ENCODE measurements at regions not wholly inside any gene's neighbourhood (a gene's known extent, or its start where the extent isn't known, plus 50 kb on each side); places are given as distances from the start of the nearest gene placed in this dataset.
A peak's percentile ranks its signal among the peaks of the same experiment; 100 is the strongest.
"Not testable (repeated sequence)": the region's sequence is repeated elsewhere in the genome, so short reads cannot be mapped to it uniquely, and the experiment has no call there.

- ATAC-seq: no peak
- DNase-seq (ENCODE audit: low spot score): no peak
These were observed 122.7 kb upstream of the FAR2 start for GRCh38 chr12:29026419-29026818.

GRCh38 chr12:29029484-29029883 lies 119.6 kb upstream of the FAR2 start:
- not testable (repeated sequence) for ATAC-seq; DNase-seq (ENCODE audit: low spot score)

- DNase-seq (ENCODE audit: low spot score): no peak
- ATAC-seq: no peak
These were observed 119.1 kb upstream of the FAR2 start for GRCh38 chr12:29030006-29030405.

- ATAC-seq (no peak), DNase-seq (ENCODE audit: low spot score) (no peak)
These were observed 116.6 kb upstream of the FAR2 start for GRCh38 chr12:29032446-29032845.

- DNase-seq (ENCODE audit: low spot score) (no peak), ATAC-seq (no peak)
These were observed 115.6 kb upstream of the FAR2 start for GRCh38 chr12:29033519-29033918.

GRCh38 chr12:29035112-29035511 lies 114.0 kb upstream of the FAR2 start:
- DNase-seq (ENCODE audit: low spot score) (no peak), ATAC-seq (no peak)

GRCh38 chr12:29039013-29039412 lies 110.1 kb upstream of the FAR2 start:
- DNase-seq (ENCODE audit: low spot score) (no peak), ATAC-seq (no peak)

- DNase-seq (ENCODE audit: low spot score) (no peak), ATAC-seq (no peak)
These were observed 107.5 kb upstream of the FAR2 start for GRCh38 chr12:29041621-29042020.

GRCh38 chr12:29043069-29043468 lies 106.0 kb upstream of the FAR2 start:
- ATAC-seq (no peak), DNase-seq (ENCODE audit: low spot score) (no peak)

DNA sequence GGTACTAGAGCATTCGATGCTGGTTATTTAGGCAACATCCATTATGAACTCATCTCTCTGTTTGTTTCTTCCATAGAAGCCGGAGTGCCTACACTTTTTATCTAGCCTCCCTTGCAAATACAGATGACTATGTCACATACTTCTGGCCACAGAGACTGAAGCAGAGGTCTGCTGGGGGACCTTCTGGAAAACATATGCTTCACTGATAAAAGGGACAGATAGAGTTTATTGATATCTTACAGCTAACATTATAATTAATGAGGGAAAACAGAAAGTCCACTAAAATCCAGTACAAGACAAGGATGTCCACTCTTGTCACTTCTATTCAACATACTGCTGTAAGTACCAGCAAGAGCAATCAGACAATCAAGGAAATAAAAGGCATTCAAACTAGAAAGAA lies 104.3 kb upstream of the FAR2 start:
- no peak for ATAC-seq
- DNase-seq (ENCODE audit: low spot score): no peak

DNA sequence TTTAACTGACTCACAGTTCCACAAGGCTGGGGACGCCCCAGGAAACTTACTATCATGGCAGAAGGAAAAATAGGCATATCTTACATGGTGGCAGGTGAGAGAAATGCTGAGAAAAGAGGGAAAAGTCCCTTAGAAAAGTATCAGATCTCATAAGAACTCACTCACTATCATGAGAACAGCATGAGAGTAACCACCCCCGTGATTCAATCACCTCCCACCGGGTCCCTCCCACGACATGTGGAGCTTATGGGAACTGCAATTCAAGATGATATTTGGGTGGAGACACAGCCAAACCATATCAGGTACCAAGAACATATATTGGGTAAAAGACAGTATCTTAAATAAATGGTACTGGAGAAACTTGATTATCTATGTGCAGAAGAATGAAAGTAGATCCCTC lies 100.3 kb upstream of the FAR2 start:
- DNase-seq (ENCODE audit: low spot score): no peak
- ATAC-seq: no peak

GRCh38 chr12:29050503-29050902 lies 98.6 kb upstream of the FAR2 start:
- ATAC-seq: no peak

DNA sequence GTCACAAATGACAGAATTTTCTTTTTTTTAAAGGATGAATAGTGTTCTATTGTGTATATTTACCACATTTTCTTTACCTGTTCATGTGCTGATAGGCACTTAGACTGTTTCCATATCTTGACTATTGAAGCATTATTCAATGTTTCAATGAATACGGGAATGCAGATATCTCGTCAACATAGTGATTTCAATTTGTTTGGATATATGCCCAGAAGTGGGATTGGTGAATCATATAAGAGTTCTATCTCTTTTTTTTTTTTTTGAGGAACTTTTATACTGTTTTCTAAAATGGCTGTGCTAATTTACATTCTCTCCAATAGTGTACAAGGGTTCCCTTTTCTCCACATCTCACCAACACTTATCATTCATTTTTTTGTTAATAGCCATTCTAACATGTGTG lies 97.9 kb upstream of the FAR2 start:
- no peak for ATAC-seq
- no peak for DNase-seq (ENCODE audit: low spot score)

More at GRCh38 chr12:29050503-29050902, 98.6 kb upstream of the FAR2 start:
- no peak for DNase-seq (ENCODE audit: low spot score)

DNA sequence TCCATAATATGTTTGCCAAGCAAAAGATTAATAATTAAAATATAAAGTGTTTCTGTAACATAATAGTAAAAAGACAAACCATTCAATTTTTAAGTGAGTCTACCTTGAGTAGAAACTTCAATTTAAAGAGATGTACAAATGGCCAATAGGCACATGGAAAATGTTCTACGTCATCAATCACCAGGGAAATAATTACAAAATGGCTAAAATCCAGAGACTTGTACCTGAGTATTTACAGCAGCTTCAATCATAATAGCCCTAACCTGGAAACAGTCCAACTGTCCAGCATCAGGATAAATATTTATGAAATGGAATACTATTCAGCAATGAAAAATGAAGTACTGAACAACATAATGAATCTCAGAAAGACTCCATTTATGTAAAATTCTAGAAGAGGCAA lies 95.5 kb upstream of the FAR2 start:
- no peak for DNase-seq (ENCODE audit: low spot score)

DNA sequence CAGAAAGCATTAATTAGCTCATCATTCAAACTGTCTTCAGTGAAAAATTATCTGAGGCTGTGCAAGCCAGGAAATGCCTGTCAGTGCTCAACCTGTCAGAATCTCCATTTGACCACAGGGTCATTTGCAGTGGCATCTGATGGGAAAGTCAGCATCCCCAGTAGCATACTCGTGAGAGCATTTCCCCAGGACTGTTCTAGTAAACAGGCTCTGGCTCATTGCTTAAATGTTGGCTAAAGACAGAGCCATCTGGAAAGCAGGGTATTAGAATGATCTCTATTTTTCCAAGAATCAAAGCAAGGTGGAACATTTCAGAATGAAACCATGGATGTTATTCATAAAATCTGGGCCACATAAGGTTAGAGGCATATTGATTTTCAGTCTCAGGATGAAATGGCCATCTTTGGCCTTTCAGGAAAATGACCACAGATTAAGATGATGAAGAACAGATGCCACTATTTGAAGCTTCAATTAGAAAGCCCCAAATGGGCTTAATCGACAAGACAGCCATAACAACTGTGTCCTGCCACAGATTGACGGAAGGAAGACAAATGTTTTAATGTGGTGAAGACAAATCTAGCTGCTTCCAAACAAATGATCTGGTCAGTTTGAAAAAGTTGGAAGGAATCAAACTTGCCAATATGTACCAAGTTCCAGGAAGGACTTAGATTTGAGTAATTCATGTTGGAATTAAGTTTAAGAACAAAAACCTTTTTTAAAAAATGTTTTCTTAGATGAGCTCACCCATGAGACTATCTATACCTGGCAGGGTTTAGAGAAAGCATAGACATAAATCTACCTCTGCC lies 94.0 kb upstream of the FAR2 start:
- DNase-seq (ENCODE audit: low spot score) (no peak), ATAC-seq (no peak)

More for the DNA sequence above, 95.5 kb upstream of the FAR2 start:
- ATAC-seq: no peak

DNA sequence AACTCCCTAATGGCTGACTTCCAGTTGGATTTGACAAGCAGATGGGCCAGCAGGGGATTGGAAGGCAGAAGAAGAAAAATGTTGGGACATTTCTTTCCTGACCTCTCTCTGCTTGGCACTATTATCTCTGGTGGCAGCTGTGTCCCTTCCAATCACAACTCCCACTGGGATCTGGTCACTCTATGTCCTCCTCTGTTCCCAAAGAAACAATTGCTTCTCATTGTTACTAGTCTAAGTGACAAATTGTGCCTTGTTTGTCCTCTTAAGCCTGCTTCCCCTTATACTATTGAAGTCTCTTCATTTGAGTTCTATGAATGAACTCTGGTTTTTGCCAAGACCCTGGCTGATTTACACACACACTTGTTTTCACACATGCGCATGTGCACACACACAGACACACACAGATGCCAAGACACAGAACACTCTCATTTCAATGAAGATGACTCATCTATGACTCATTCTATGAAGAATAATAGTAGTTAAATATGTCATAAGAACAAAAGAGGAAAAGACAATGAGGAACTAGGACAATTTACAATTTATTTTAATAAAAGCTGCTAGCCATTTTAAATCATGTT lies 83.0 kb upstream of the FAR2 start:
- no peak for ATAC-seq
- no peak for DNase-seq (ENCODE audit: low spot score)

DNA sequence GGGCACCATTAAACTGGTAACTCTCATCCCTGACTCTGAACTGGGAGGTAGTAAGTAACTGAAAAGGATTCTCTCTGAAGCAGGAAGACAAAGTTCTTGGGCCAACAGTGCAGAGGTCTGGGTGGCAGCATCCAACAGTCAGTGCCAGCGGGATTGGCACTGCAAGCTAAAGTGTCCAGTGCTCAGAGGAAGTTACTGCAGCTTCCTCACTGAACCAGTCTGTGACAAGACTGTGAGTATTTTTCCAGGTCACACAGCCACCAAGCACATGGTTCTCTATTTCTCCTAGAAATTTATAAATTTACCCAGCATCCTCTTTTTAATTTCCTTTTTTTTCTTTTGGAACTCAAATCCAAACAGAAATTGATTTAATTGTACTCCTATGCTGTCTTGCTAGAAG lies 81.6 kb upstream of the FAR2 start:
- ATAC-seq: peak; percentile 44
- DNase-seq (ENCODE audit: low spot score): no peak

DNA sequence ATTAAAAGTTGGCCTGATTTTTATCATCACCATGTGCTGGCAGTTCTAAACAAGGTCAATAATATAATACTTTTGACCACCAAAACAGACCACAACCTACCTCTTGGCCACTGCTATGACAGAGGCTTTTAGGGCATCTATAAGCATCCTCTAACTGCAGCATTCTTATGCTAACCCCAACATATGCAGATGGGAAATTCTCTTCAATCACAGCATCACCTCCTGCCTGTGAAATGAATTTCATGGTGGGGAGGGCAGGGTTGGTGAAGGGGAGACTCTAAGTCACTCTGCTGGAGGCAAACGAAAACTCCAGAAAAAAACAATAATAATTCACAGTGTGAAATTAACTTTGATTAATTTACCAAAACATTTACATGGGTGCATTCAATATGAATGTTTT lies 78.8 kb upstream of the FAR2 start:
- no peak for DNase-seq (ENCODE audit: low spot score)
- ATAC-seq: no peak

GRCh38 chr12:29071099-29071498 lies 78.0 kb upstream of the FAR2 start:
- DNase-seq (ENCODE audit: low spot score) (no peak), ATAC-seq (no peak)

- ATAC-seq (no peak), DNase-seq (ENCODE audit: low spot score) (no peak)
These were observed 76.4 kb upstream of the FAR2 start for GRCh38 chr12:29072631-29073030.

DNA sequence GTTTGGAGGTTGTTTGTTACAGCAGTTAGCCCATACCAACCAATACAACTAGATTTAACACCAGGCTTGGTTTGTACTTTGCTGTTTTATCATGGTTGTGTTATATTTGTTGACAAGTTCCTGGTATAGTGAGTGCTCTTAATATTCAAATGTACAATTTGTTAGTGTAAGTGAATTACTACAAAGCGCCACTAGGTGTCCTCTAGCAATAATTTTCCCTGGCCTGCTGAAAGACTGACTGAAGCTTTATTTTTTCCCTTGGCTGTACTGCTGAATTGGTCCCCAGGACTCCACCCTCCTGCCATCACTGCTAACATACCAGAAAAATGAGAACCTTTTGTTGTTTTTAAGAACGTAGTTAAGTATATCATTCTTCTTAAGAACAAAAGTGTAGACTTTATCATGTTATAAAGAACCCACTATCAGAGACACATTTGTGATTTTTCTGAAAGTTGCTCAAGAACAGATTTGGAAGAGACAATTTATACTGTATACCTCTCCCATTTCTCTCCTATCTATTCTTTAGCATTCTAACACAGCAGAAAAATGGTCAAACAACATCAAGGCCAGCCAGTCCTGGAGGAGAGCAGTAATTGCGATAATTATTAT lies 75.3 kb upstream of the FAR2 start:
- DNase-seq (ENCODE audit: low spot score): no peak
- ATAC-seq: peak; percentile 93

DNA sequence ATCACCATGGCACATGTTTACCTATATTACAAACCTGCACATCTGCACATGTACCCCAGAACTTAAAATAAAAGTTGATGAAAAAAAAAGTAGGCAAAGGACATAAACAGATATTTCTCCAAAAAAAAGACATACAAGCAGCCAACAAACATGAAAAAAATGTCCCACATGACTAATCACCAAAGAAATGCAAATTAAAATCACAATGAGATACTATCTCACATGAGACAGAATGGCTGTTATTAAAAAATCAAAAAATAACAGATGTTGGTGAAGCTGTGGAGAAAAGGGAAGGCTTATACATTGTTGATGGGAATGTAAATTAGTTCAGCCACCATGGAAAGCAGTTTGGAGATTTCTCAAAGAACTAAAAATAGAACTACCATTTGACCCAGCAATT lies 68.0 kb upstream of the FAR2 start:
- no peak for DNase-seq (ENCODE audit: low spot score)
- no peak for ATAC-seq

All from left lobe of liver (tissue), 2 donors.